ENCODE measurements at regions not wholly inside any gene's neighbourhood (a gene's known extent, or its start where the extent isn't known, plus 50 kb on each side); places are given as distances from the start of the nearest gene placed in this dataset.

DNA sequence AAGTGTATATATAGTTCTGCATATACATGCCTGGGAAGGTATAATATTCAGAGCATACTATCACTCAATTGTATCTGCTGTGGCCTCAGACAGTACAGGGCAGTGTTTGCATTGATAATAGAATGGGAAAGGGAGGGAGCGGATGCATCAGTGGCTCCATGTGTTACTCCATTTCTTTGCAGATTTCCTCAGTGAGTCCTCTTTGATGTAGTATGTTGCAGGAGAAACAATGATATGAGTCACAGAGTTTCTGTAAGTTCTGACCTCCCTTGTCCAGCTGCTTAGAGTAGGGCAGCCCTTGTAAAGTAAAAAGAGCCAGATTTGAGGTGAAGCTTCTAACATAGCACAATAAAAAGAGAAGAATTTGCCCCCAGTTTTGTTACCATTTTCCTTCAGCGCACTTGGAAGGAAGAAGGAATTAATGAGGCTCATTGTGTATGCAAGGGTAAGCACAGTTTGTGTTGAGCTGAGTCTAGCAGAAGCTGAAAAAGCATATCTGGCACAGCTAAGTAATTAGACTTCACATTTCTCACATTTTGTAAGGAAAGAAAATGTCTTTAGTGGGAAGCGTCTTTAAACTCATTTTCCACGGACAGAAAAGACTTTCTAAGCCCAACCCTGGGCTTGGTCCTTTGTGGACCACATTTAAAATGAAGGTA lies 555.8 kb upstream of the IL12A start:
- BruUV-seq (replicated peaks): no TSS peak
- POLR2A ChIA-PET: no interaction called here
- CTCF ChIA-PET: no interaction called here
- Histone ChIP-seq H4K20me1 (ENCODE audit: insufficient read depth) (no peaks in the 10 kb centered on the region), H3K36me3 (ENCODE audit: control insufficient read depth in 1 of 2, insufficient read depth in 2 of 2, low read length in 2 of 2) (no peaks in the 10 kb centered on the region), H3K4me2 (ENCODE audit: low read length) (no peak overlapping the region), H3K27ac (ENCODE audit: low read depth, low read length) (no peak overlapping the region), H3K27me3 (ENCODE audit: insufficient read depth, low read length) (peaks cover 7% of the 10 kb centered on the region; the same call in 1 of the 2 replicates), H3K9me2 (ENCODE audit: insufficient read depth) (no peaks in the 10 kb centered on the region), H3K79me2 (ENCODE audit: insufficient read depth, low read length) (no peaks in the 10 kb centered on the region), H3K9ac (ENCODE audit: low read length) (no peak overlapping the region), H3K9me3 (ENCODE audit: control insufficient read depth in 1 of 2, insufficient read depth in 1 of 2, low read depth in 1 of 2, low read length in 2 of 2) (no peaks in the 10 kb centered on the region), H3K4me1 (ENCODE audit: control insufficient read depth in 1 of 2, insufficient read depth in 2 of 2, low read length in 2 of 2) (no peaks in the 10 kb centered on the region), H2AFZ (ENCODE audit: low read depth, low read length, poor library complexity, severe bottlenecking) (no peak overlapping the region), H3K4me3 (replicated peaks in 1 of 2; ENCODE audit: low read depth in 1 of 2, low read length in 2 of 2) (no peak overlapping the region)
- RAD21 ChIA-PET (ENCODE audit: low non-redundant PET in 1 of 2, low total read pairs in 2 of 2, uncharacterized antibody in 2 of 2, unreplicated experiment in 2 of 2): no interaction called here
- intact Hi-C loops (cut with micrococcal nuclease): no loop called here
- ATAC-seq (no peak), DNase-seq (ENCODE audit: low read depth, low spot score) (no peak)
- TF ChIP-seq POLR2A (IDR thresholded peaks at IDR 0.05; ENCODE audit: borderline replicate concordance, extremely low read depth, insufficient read depth, insufficient read length): no peak
- TF ChIP-seq, protein P1, sequence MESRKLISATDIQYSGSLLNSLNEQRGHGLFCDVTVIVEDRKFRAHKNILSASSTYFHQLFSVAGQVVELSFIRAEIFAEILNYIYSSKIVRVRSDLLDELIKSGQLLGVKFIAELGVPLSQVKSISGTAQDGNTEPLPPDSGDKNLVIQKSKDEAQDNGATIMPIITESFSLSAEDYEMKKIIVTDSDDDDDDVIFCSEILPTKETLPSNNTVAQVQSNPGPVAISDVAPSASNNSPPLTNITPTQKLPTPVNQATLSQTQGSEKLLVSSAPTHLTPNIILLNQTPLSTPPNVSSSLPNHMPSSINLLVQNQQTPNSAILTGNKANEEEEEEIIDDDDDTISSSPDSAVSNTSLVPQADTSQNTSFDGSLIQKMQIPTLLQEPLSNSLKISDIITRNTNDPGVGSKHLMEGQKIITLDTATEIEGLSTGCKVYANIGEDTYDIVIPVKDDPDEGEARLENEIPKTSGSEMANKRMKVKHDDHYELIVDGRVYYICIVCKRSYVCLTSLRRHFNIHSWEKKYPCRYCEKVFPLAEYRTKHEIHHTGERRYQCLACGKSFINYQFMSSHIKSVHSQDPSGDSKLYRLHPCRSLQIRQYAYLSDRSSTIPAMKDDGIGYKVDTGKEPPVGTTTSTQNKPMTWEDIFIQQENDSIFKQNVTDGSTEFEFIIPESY (IDR thresholded peaks at IDR 0.05; ENCODE audit: extremely low read depth, insufficient replicate concordance, low read length): no peak
- TF ChIP-seq, protein P2, sequence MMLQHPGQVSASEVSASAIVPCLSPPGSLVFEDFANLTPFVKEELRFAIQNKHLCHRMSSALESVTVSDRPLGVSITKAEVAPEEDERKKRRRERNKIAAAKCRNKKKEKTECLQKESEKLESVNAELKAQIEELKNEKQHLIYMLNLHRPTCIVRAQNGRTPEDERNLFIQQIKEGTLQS (IDR thresholded peaks at IDR 0.05): no peak
- TF ChIP-seq EGR1 (IDR thresholded peaks at IDR 0.05; ENCODE audit: low read depth): no peak
- TF ChIP-seq MAX (IDR thresholded peaks at IDR 0.05): no peak
- TF ChIP-seq FOSL1 (IDR thresholded peaks at IDR 0.05; ENCODE audit: low read depth): no peak
- TF ChIP-seq, protein P3, sequence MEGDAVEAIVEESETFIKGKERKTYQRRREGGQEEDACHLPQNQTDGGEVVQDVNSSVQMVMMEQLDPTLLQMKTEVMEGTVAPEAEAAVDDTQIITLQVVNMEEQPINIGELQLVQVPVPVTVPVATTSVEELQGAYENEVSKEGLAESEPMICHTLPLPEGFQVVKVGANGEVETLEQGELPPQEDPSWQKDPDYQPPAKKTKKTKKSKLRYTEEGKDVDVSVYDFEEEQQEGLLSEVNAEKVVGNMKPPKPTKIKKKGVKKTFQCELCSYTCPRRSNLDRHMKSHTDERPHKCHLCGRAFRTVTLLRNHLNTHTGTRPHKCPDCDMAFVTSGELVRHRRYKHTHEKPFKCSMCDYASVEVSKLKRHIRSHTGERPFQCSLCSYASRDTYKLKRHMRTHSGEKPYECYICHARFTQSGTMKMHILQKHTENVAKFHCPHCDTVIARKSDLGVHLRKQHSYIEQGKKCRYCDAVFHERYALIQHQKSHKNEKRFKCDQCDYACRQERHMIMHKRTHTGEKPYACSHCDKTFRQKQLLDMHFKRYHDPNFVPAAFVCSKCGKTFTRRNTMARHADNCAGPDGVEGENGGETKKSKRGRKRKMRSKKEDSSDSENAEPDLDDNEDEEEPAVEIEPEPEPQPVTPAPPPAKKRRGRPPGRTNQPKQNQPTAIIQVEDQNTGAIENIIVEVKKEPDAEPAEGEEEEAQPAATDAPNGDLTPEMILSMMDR (IDR thresholded peaks at IDR 0.05 in 2 of 3, conservative IDR thresholded peaks at IDR 0.05 in 1 of 3; ENCODE audit: borderline replicate concordance in 1 of 3, insufficient read depth in 1 of 3, low read depth in 2 of 3, low read length in 2 of 3): no peak
- TF ChIP-seq CEBPB (IDR thresholded peaks at IDR 0.05; ENCODE audit: low read depth): no peak
- TF ChIP-seq JUND (IDR thresholded peaks at IDR 0.05): no peak
- TF ChIP-seq RAD21 (IDR thresholded peaks at IDR 0.05; ENCODE audit: low read depth): no peak
- TF ChIP-seq ZNF274 (IDR thresholded peaks at IDR 0.05; ENCODE audit: low read depth, low read length): no peak
- no peak for TF ChIP-seq ZFX (IDR thresholded peaks at IDR 0.05)
- TF ChIP-seq TCF7L2 (IDR thresholded peaks at IDR 0.05; ENCODE audit: borderline replicate concordance, extremely low read depth, insufficient read depth, insufficient read length): no peak
- TF ChIP-seq SP1 (IDR thresholded peaks at IDR 0.05; ENCODE audit: low read depth): no peak
- no peak for TF ChIP-seq POLR2AphosphoS5 (IDR thresholded peaks at IDR 0.05; ENCODE audit: low read depth, low read length)
- no peak for TF ChIP-seq SIN3A (IDR thresholded peaks at IDR 0.05; ENCODE audit: low read depth)
- no peak for TF ChIP-seq EZH2phosphoT487 (IDR thresholded peaks at IDR 0.05; ENCODE audit: borderline replicate concordance)

Measured in HCT116 (cell line).